GM23248 (cell line): ENCODE measurements at regions not wholly inside any gene's neighbourhood (a gene's known extent, or its start where the extent isn't known, plus 50 kb on each side); places are given as distances from the start of the nearest gene placed in this dataset.

Experiments used
- DNase-seq: peaks from one replicate; pipeline ENCODE4 v3.0.0-alpha.2; 2015
- H2AFZ ChIP-seq: fragments of 200-600 bp; sonication (generic); 2 replicates; pipeline ENCODE4 v1.6.1; 2016; ENCODE audit warnings: antibody characterized with exemption
- H3F3A ChIP-seq: fragments of 200-600 bp; sonication (generic); 2 replicates; pipeline ENCODE4 v1.6.1; 2016; ENCODE audit warnings: mild to moderate bottlenecking, antibody characterized with exemption, mixed run types; ENCODE audit not compliant: insufficient read depth
- H3K27ac ChIP-seq: fragments of 200-600 bp; sonication (generic); 2 replicates; pipeline ENCODE4 v1.5.1; 2016; ENCODE audit warnings: mild to moderate bottlenecking
- H3K27me3 ChIP-seq: fragments of 200-600 bp; sonication (generic); replicated peaks from 2 replicates; pipeline ENCODE4 v1.6.1; 2016; ENCODE audit warnings: mild to moderate bottlenecking; ENCODE audit not compliant: insufficient read depth
- H3K36me3 ChIP-seq: fragments of 200-600 bp; sonication (generic); 2 replicates; pipeline ENCODE4 v1.6.1; 2016; ENCODE audit warnings: low read depth, mild to moderate bottlenecking
- H3K4me1 ChIP-seq: fragments of 200-600 bp; sonication (generic); 2 replicates; pipeline ENCODE4 v1.6.1; 2016; ENCODE audit warnings: mild to moderate bottlenecking; ENCODE audit not compliant: insufficient read depth
- H3K4me2 ChIP-seq: fragments of 200-600 bp; sonication (generic); one replicate; pipeline ENCODE4 v1.6.1; 2016; ENCODE audit warnings: mild to moderate bottlenecking; ENCODE audit not compliant: unreplicated experiment
- H3K4me3 ChIP-seq: fragments of 200-600 bp; sonication (generic); 2 replicates; pipeline ENCODE4 v1.5.1; 2016; ENCODE audit warnings: mild to moderate bottlenecking
- H3K79me2 ChIP-seq: fragments of 200-600 bp; sonication (generic); 2 replicates; pipeline ENCODE4 v1.6.1; 2016; ENCODE audit warnings: mild to moderate bottlenecking; ENCODE audit not compliant: insufficient read depth
- H3K9ac ChIP-seq: fragments of 200-600 bp; sonication (generic); 2 replicates; pipeline ENCODE4 v1.6.1; 2016; ENCODE audit warnings: mild to moderate bottlenecking
- H3K9me2 ChIP-seq: fragments of 200-600 bp; sonication (generic); 2 replicates; pipeline ENCODE4 v1.6.1; 2016; ENCODE audit warnings: mixed run types, mild to moderate bottlenecking, moderate library complexity; ENCODE audit not compliant: insufficient read depth
- H3K9me3 ChIP-seq: fragments of 200-600 bp; sonication (generic); one replicate; pipeline ENCODE4 v1.6.1; 2017; ENCODE audit warnings: low read depth
- H4K20me1 ChIP-seq: fragments of 200-600 bp; sonication (generic); 2 replicates; pipeline ENCODE4 v1.6.0; 2016; ENCODE audit not compliant: insufficient read depth
- EZH2 ChIP-seq: fragments of 200-600 bp; sonication (generic); IDR thresholded peaks from 2 replicates; pipeline ENCODE4 v1.6.1; 2018; ENCODE audit warnings: antibody characterized with exemption, mild to moderate bottlenecking; ENCODE audit not compliant: insufficient read depth, poor library complexity, severe bottlenecking
- EZH2phosphoT487 ChIP-seq: fragments of 200-600 bp; sonication (generic); IDR thresholded peaks from 2 replicates; pipeline ENCODE4 v1.6.1; 2018; ENCODE audit warnings: antibody characterized with exemption, moderate library complexity, mild to moderate bottlenecking, low read depth; ENCODE audit not compliant: insufficient read depth
- WGBS, 2 experiments: methylation state at CpG; one replicate each; pipeline ENCODE4 v1.1.6; 2015 to 2017; ENCODE audit warnings: low lambda C conversion rate in 2 of 2, low coverage in 1 of 2; ENCODE audit errors: missing lambda C conversion rate in 2 of 2; 5-methylcytosine and 5-hydroxymethylcytosine counted together
- in situ Hi-C: fragments of 300-500 bp; cut with MboI; formaldehyde crosslinking; loops from 2 replicates; pipeline ENCODE4 v1.15.0; 2020

DNA sequence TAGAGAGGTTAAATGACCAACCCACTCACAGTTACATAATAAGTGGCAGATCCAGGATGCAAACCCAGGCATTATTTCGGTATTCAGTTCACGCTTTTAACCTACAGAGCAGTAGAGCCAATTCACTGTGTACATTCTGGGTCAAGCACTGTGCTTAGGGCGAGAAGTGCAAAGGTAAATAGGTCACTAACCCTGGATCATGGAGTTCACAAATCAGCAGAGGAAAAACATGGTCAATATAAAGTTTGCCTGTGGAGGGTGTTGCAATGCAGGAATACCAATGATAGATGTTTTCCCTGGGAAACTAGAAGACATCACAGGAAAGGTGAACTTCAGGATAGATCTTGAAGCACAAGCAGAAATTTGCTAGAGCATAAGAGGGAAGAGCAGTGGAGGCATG is 253.4 kb upstream of the NFIA start:
- Histone ChIP-seq H3K27me3 (peaks cover 4% of the 10 kb centered on the region), H3K4me1 (no peaks in the 10 kb centered on the region), H3K27ac (no peak overlapping the region), H4K20me1 (no peaks in the 10 kb centered on the region), H3K9me3 (no peaks in the 10 kb centered on the region), H3F3A (no peaks in the 10 kb centered on the region), H3K9me2 (no peaks in the 10 kb centered on the region), H2AFZ (no peak overlapping the region), H3K9ac (no peak overlapping the region), H3K4me2 (no peak overlapping the region), H3K79me2 (no peaks in the 10 kb centered on the region), H3K36me3 (no peaks in the 10 kb centered on the region), H3K4me3 (no peak overlapping the region)
- in situ Hi-C loops: loop anchor here (25.0 kb wide), 1 partner anchor 1033 kb away; no protein-coding TSS in a partner anchor
- 68 to 71% methylated on average over 3 of the region's 3 CpGs for WGBS, 2 experiments
- TF ChIP-seq EZH2 (no peak), EZH2phosphoT487 (no peak)
- no peak for DNase-seq

- Histone ChIP-seq H3K36me3 (no peaks in the 10 kb centered on the region), H3K4me2 (no peak overlapping the region), H3K27me3 (no peaks in the 10 kb centered on the region; the same call in none of the 2 replicates), H2AFZ (no peak overlapping the region), H3K4me1 (no peaks in the 10 kb centered on the region), H3K27ac (no peak overlapping the region), H3K9me3 (no peaks in the 10 kb centered on the region), H3K9me2 (no peaks in the 10 kb centered on the region), H3K4me3 (no peak overlapping the region), H3K9ac (no peak overlapping the region), H3K79me2 (no peaks in the 10 kb centered on the region), H3F3A (no peaks in the 10 kb centered on the region), H4K20me1 (no peaks in the 10 kb centered on the region)
- no peak for TF ChIP-seq EZH2phosphoT487
- TF ChIP-seq EZH2: no peak
- 47 to 48% methylated on average over 2 of the region's 2 CpGs for WGBS, 2 experiments
- in situ Hi-C loops: loop anchor here (25.0 kb wide), 1 partner anchor 1036 kb away; no protein-coding TSS in a partner anchor
- DNase-seq: no peak
Observed at GRCh38 chr1:60826320-60827094, 255.9 kb upstream of the NFIA start.

- no peak for DNase-seq
- H4K20me1 ChIP-seq: no peaks in the 10 kb centered on the region
- H3K36me3 ChIP-seq: no peaks in the 10 kb centered on the region
- no peaks in the 10 kb centered on the region; the same call in none of the 2 replicates for H3K27me3 ChIP-seq
- no peak overlapping the region for H3K4me2 ChIP-seq
- in situ Hi-C loops: loop anchor here (25.0 kb wide), 1 partner anchor 1037 kb away; no protein-coding TSS in a partner anchor
- no peak for TF ChIP-seq EZH2phosphoT487
- no peak for TF ChIP-seq EZH2
- no peak overlapping the region for H3K9ac ChIP-seq
- no peaks in the 10 kb centered on the region for H3F3A ChIP-seq
- no peaks in the 10 kb centered on the region for H3K79me2 ChIP-seq
- H3K27ac ChIP-seq: no peak overlapping the region
- no peak overlapping the region for H3K4me3 ChIP-seq
- H3K4me1 ChIP-seq: no peaks in the 10 kb centered on the region
- no peak overlapping the region for H2AFZ ChIP-seq
- H3K9me3 ChIP-seq: no peaks in the 10 kb centered on the region
- H3K9me2 ChIP-seq: no peaks in the 10 kb centered on the region
- 45 to 64% methylated on average over 1 of the region's 1 CpG for WGBS, 2 experiments
Observed at GRCh38 chr1:60825593-60825992, 256.8 kb upstream of the NFIA start.

- H3K36me3 ChIP-seq: no peaks in the 10 kb centered on the region
- no peaks in the 10 kb centered on the region for H3K9me2 ChIP-seq
- no peak for DNase-seq
- H3K27me3 ChIP-seq: no peaks in the 10 kb centered on the region
- H3K4me2 ChIP-seq: no peak overlapping the region
- no peak overlapping the region for H3K4me3 ChIP-seq
- H3K9me3 ChIP-seq: no peaks in the 10 kb centered on the region
- no peak overlapping the region for H3K27ac ChIP-seq
- H2AFZ ChIP-seq: no peak overlapping the region
- no peaks in the 10 kb centered on the region for H4K20me1 ChIP-seq
- H3K9ac ChIP-seq: no peak overlapping the region
- in situ Hi-C loops: no loop called here
- H3K79me2 ChIP-seq: no peaks in the 10 kb centered on the region
- WGBS, 2 experiments: 59 to 71% methylated on average over 1 of the region's 1 CpG
- H3K4me1 ChIP-seq: no peaks in the 10 kb centered on the region
- H3F3A ChIP-seq: no peaks in the 10 kb centered on the region
- TF ChIP-seq EZH2 (no peak), EZH2phosphoT487 (no peak)
Observed at GRCh38 chr1:60823151-60823550, 259.2 kb upstream of the NFIA start.
